HG03378 (cell line): ENCODE measurements at regions not wholly inside any gene's neighbourhood (a gene's known extent, or its start where the extent isn't known, plus 50 kb on each side); places are given as distances from the start of the nearest gene placed in this dataset.
A peak's percentile ranks its signal among the peaks of the same experiment; 100 is the strongest.
"Not testable (repeated sequence)": the region's sequence is repeated elsewhere in the genome, so short reads cannot be mapped to it uniquely, and the experiment has no call there.

ENCODE experiments used
- ATAC-seq: cut with Tn5 transposase; IDR thresholded peaks from one replicate; pipeline ENCODE4 v1.9.1; 2021; ENCODE audit warnings: mild to moderate bottlenecking, moderate library complexity; ENCODE audit not compliant: unreplicated experiment

GRCh38 chrX:42832764-42833549 is 55.0 kb upstream of the PPP1R2C start:
- ATAC-seq: no peak

- not testable (repeated sequence) for ATAC-seq
These were observed 55.6 kb upstream of the PPP1R2C start for GRCh38 chrX:42833550-42833940.

GRCh38 chrX:42837101-42837726 is 59.3 kb upstream of the PPP1R2C start:
- no peak for ATAC-seq

- peak; percentile 62 for ATAC-seq
These were observed 59.8 kb upstream of the PPP1R2C start for GRCh38 chrX:42837747-42838146.

- no peak for ATAC-seq
These were observed 61.7 kb upstream of the PPP1R2C start for GRCh38 chrX:42839632-42840031.

GRCh38 chrX:42846741-42847140 is 68.8 kb upstream of the PPP1R2C start:
- ATAC-seq: no peak

- no peak for ATAC-seq
These were observed 77.3 kb upstream of the PPP1R2C start for GRCh38 chrX:42855259-42855658.

GRCh38 chrX:42857766-42858165 is 79.8 kb upstream of the PPP1R2C start:
- ATAC-seq: no peak

- no peak for ATAC-seq
These were observed 91.0 kb upstream of the PPP1R2C start for GRCh38 chrX:42869011-42869410.

- ATAC-seq: peak; percentile 93
These were observed 91.9 kb upstream of the PPP1R2C start for GRCh38 chrX:42869659-42870476.

GRCh38 chrX:42886519-42886918 is 108.6 kb upstream of the PPP1R2C start:
- no peak for ATAC-seq

- ATAC-seq: no peak
These were observed 123.0 kb upstream of the PPP1R2C start for GRCh38 chrX:42900947-42901346.

- no peak for ATAC-seq
These were observed 124.5 kb upstream of the PPP1R2C start for GRCh38 chrX:42902513-42902912.

- ATAC-seq: no peak
These were observed 142.8 kb upstream of the PPP1R2C start for GRCh38 chrX:42920752-42921151.

GRCh38 chrX:42930071-42930470 is 152.1 kb upstream of the PPP1R2C start:
- no peak for ATAC-seq

- ATAC-seq: no peak
These were observed 153.0 kb upstream of the PPP1R2C start for GRCh38 chrX:42930951-42931350.

GRCh38 chrX:42933187-42933586 is 155.2 kb upstream of the PPP1R2C start:
- ATAC-seq: no peak

- peak; percentile 92 for ATAC-seq
These were observed 156.2 kb upstream of the PPP1R2C start for GRCh38 chrX:42934020-42934726.

GRCh38 chrX:42941671-42942070 is 163.7 kb upstream of the PPP1R2C start:
- no peak for ATAC-seq

- ATAC-seq: peak; percentile 81
These were observed 165.3 kb upstream of the PPP1R2C start for GRCh38 chrX:42943051-42943974.
